HPDE6-E6E7 (cell line): ENCODE measurements at regions not wholly inside any gene's neighbourhood (a gene's known extent, or its start where the extent isn't known, plus 50 kb on each side); places are given as distances from the start of the nearest gene placed in this dataset.

Experiments used
- DNase-seq: peaks from one replicate; pipeline ENCODE4 v3.0.0; 2011; ENCODE audit warnings: missing footprints; ENCODE audit errors: extremely low spot score

GRCh38 chr1:181326348-181326747 lies 157.0 kb upstream of the CACNA1E start:
- DNase-seq: no peak

DNA sequence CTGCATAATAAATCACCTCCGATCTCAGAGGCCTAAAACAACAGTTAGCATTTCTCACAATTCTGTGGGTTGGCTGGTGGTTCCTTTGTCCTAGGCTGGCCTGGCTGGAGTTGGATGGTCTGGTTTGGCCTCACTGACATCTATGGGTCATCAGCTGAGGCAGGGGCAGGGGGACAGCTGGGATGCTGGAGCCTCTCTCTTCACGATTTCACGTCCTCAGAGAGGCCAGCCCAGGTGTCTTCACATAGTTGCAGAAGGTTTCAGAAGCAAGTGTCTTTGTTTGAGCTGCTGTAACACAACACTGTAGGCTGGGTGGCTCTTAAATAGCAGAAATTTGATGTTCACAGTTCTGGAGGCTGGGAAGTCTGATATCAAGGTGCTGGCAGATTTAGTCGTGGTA lies 155.5 kb upstream of the CACNA1E start:
- no peak for DNase-seq

DNA sequence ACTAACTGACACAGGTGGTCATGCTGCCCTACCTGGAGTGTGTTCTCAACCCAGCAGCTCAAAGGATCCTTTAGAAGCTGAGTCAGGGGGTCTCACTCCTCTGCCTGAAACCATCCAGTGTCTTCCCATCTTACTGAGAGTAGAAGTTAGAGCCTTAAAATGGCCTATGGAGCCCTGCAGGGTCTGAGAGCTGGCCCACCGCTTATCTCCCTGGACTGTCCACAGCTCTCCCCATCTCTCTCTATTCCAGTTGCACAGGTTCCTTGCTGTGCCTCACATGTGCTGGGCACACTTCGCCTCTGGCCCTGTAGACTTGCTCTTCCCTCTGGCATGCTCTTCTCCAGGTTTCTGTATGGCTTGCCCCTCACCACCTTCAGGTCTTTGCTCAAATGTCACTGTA lies 148.6 kb upstream of the CACNA1E start:
- no peak for DNase-seq

DNA sequence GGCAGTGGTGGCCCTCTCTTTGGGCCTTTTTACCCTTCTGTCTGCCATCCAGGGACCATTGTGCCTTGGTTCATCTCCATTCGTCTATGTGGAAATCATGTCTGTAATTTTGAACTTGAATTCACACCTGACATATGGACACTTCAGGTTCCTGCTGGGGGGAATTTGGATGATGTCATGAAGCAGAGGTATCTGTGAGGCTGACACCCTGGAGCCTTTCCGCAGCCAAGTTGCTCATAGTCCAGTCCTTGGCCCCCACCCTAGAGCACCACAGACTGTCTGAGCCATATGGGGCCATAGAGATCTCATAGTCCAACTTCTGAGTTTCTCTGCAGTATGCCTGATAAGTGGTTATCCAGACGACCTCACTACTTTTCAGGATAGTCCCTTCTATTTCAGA lies 147.7 kb upstream of the CACNA1E start:
- no peak for DNase-seq

DNA sequence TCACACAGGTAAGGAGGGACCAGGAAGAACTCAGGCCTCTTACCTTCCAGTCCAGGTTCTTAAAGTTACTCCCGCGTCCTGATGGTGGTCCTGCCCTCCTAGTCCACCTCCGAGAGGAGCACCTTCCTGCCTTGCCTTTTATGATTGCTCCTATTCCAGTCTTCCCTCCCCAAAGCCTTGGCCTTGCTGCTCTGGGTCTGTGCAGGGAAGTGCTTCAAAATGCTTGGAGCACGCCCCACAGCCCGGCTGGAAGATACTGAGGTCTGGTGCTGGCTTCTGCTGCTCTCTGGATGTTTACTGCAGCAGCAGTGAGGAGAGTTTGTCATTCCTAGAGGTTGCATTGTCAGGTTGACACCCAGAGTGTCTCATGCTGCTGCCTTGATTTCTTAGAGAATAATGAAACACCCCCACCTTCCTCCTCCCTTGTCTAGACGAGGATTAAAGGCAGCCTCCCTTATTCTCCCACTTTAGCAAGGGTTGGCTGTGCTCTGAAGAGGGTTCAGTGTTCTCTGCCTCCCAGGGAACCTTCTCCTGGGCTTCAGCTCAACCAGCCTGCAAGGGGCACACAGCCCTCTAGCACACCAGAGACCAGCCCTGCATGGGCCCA lies 142.2 kb upstream of the CACNA1E start:
- no peak for DNase-seq

DNA sequence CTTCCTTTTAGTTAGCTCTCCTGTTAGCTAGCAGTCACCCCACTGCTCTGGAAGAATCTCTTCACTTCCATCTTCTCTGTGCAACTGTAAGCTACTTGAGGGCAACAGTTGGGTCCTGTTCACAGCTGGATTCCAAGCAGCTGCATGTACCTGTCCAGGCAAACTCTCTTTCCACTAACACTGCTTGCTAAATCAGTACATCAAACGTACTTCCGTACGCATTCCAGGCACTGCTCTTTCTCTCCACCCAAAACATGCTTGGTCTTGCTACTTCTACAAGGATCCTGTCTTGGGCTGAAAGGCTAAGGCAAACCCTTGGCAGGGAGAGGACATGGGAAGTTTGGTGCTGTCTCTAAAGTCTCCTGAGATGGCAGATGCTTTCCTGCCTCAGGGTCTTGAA lies 139.2 kb upstream of the CACNA1E start:
- DNase-seq: no peak

- no peak for DNase-seq
Measured at GRCh38 chr1:181345146-181345545, 138.2 kb upstream of the CACNA1E start.

DNA sequence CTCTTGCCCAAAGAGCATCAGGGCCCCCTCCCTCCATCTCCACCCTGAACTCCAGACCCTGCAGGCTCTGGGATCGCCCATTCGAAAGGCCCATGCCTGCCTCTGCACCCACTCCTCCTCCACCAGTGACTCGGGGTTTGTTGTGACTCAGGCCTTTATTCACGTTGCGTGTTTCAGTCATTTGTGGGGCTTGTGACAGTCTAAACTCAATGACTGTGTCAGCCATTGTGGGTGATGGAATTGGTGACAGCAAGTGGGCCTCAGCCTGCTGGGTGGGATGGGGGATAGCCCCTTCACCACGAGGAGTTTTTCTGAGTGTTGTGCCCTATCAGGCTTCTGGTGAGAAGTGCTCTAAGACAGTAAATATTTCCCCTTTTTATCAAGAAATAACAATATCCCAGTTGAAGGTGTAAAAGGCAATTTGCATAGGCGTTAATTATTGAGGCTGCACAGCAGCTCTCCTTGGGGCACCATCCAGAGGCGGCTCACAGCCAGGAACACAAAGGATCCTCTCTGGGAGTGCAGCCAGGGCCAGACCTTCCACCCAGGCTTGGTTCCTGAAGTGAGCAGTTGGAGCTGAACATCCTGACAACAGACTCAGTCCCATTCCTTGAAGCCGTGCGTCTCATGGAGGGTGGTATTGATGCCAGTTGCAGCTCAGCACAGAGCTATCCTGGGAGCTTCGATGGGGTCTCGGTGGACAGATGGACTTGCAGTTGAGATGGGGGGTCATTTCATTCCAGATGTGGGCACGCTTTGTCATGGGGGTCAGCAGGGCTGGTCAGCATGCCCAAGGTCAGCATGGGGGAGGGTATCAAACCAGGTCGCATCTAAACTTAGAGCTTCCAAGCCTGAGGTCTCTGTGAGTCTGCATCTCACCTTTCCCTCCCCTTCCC lies 135.6 kb upstream of the CACNA1E start:
- no peak for DNase-seq

GRCh38 chr1:181349512-181349911 lies 133.8 kb upstream of the CACNA1E start:
- DNase-seq: no peak

DNA sequence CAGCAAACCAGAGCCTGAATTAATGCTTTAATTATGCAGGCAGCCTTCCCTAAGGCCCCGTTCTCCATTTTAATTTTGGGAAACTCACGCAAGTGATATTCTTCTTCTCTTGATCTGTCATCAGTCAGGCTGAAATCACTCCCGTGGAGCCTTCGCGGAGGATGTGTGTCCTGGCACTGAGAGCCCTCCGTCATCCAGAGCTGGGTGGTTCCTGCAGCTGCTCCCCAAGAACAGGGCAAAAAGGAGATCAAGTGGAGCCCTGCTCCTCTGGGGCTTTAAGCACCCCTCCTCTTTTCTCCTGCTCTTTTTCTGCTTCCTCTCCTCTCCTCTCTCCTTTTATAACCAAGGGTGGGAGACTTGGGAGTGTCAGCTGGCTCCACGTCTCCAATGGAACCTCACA lies 133.2 kb upstream of the CACNA1E start:
- no peak for DNase-seq

GRCh38 chr1:181351740-181352139 lies 131.6 kb upstream of the CACNA1E start:
- DNase-seq: no peak

DNA sequence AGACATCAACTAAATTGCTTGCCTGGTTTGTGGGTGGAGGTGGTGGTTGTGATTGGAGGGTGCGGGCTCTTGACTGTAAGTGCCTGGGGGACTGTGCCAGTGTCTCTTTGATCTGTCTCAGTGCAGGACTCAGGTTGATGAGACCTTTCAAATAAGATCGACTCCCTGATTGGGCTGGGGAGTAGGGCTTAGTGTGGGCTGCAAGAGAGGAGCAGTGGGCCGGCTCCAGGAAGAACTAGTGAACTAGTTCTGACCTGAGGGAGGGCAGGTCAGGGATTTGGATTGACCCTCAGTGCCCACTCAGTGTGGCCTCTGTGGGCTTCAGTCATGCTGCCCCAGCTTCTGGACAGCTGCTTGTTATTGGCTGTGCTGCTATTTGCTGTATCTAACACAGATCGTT lies 130.6 kb upstream of the CACNA1E start:
- no peak for DNase-seq

- no peak for DNase-seq
Measured at GRCh38 chr1:181353526-181353925, 129.8 kb upstream of the CACNA1E start.

DNA sequence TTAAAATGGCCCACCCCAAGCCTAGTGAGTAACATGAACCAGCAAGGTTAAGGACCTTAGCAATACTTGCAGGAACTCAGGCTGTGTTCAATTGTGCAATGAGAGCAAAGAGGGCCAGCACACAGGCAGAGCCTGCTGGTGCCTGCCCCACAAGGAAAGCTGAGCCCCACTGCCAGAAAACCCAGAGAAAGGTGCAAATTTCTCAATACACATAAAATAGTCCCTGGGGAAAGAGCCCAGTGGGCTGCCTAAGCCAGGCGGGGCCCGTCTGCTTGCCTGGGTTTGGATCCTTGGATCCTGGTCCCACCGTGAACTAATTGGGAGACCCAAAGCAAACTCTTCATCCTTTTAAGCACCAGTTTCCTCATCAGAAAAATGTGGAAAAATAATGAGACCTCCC lies 128.5 kb upstream of the CACNA1E start:
- no peak for DNase-seq

DNA sequence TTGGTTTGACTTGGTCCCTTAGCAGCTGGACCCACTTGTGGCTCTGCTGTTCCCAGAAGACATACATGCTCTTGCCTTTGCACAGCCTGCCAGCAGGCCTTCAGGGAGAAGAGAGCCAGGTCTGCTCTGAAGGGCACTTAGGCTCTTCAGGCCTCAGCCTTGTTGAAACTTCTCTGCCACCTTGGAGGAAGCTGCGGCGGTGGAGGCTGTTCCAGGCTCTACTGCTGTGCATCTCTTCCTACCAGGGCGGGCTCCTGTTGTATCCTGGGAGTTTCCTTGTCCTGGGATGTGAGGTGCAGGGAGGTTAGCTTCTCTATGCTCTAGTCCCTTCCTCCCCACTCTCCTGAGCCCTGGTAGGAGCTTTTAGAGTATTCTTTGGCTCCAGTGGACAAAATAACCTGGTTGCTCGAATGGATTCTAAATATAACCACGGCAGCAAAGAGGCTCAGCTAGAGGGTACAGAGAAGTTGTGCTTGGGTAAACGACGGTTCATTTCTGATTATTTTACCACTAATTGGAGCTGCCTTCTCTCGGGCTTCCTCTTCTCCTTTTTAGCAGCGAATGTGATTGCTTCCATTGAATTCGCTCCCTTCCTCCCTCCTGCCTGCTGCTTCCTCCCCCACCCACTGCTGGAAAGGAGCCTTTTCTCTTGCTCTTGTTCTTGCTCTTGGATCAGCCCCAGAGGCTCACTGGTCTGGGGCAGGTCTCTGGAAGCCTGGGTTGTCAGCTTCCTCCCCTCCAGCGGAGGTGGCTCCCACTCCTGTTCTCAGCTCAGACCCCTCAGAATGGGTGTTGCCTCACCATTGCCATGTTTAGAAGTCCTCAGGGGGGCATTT lies 126.6 kb upstream of the CACNA1E start:
- DNase-seq: no peak

DNA sequence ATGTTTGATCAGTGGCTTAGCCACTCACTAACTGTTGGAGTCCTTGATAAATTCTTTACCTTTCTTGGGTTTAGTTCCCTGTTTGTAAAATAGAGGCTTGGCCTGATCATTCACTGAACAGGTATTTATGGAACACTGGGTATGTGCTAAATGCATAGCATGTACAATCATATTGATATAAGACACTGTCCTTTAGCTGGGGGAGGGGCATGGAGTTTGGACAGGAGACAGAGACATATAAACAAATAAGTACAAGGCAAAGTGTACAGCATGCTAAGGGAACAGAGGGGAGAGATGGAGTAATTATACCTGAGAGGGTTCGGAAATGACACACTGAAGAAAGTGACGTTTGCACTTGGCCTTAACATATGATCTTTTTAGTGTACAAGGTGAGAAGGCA lies 124.3 kb upstream of the CACNA1E start:
- no peak for DNase-seq

GRCh38 chr1:181364801-181365200 lies 118.5 kb upstream of the CACNA1E start:
- no peak for DNase-seq

DNA sequence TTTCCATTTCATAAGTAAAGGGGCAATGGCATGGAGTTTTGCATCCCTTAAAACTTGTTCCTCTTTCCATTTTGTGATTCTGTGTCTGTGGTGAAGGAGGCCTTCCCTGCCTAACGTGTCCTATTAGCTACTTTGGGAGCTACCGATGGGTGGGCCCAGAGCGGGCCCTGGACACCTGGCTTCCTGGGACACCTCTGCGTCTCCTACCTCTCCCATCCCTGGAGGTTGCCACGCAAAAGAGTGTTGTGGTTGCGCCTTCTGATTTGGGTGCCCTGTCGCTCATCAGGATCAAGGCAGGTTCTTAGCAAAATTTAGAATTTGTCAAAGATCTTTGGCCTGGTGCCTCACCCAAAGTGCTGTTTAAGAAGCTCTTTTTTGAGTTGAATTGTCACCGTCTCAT lies 116.4 kb upstream of the CACNA1E start:
- no peak for DNase-seq

- DNase-seq: no peak
Measured at GRCh38 chr1:181369416-181369815, 113.9 kb upstream of the CACNA1E start.

DNA sequence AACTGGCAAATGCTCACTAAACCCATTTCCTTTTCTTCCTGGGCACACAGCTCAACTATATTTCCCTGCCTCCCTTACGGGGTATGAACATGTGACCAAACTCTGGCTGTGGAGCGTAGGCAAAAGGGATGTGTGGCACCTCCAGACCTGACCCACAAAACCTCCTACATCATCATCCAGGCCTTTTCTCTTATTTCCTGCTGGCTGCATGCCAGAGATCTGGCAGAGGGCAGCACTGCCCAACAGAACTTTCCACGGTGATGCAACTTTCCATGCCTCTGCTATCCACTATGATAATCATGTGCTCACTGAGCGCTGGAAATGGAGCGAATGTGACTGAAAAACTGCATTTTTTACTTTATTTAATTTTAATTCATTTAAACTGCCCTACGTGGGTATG lies 99.6 kb upstream of the CACNA1E start:
- DNase-seq: no peak

DNA sequence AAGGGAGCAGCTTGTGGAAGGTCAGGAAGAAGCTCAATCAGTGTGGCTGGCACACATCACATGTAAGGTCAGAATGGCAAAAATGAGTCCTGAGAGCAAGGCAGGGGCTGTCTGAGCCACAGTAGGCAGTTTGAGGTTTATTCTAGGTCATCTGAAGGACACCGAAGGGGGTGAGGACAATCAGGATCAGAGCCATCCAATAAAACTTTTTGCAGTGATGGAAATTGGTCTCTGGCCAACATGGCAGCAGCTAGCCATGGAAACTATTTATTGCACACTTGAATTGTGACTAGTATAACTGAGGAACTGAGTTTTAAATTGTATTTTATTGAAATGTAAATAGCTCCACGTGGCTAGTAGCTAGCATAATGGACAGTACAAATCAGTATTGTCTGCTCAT lies 97.0 kb upstream of the CACNA1E start:
- no peak for DNase-seq

DNA sequence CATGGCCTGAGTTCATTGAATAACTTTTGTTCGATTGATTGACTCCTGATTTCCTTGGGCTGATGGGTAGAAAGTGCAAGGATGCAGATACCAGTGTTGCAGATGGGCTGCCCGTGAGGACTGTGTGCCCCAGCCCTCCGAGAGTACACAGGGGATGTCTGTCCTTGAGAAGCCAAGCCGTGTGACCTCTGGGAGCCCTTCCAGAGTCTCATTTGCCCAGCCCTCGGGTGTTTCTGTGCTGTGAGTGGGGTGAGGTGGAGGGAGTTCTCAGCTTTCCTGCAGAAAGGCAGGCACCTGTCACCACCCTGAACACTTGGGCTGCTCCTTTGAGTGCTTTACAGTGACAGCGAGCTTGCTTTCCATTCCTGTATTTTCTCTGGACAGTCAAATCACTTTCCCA lies 96.4 kb upstream of the CACNA1E start:
- DNase-seq: no peak

DNA sequence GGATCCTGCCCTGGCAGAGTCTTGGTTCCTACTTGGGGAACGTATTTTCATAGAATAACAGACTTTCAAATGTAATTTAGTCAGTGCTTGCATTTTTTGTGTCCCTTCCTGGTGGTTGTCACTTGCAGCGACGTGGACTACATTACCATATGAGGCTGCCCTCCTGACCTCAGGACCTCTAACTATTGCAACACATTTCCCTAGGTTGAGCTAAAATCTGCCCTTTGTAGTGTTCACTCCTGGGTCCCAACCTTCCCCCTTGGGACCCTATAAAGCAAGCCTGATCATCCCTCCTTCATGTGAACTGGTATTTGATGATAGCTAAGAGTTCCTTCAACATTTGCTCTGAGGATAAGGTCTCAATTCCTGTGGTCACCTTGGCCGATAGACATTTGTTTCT lies 95.6 kb upstream of the CACNA1E start:
- no peak for DNase-seq
